ENCODE measurements at regions not wholly inside any gene's neighbourhood (a gene's known extent, or its start where the extent isn't known, plus 50 kb on each side); places are given as distances from the start of the nearest gene placed in this dataset.

DNA sequence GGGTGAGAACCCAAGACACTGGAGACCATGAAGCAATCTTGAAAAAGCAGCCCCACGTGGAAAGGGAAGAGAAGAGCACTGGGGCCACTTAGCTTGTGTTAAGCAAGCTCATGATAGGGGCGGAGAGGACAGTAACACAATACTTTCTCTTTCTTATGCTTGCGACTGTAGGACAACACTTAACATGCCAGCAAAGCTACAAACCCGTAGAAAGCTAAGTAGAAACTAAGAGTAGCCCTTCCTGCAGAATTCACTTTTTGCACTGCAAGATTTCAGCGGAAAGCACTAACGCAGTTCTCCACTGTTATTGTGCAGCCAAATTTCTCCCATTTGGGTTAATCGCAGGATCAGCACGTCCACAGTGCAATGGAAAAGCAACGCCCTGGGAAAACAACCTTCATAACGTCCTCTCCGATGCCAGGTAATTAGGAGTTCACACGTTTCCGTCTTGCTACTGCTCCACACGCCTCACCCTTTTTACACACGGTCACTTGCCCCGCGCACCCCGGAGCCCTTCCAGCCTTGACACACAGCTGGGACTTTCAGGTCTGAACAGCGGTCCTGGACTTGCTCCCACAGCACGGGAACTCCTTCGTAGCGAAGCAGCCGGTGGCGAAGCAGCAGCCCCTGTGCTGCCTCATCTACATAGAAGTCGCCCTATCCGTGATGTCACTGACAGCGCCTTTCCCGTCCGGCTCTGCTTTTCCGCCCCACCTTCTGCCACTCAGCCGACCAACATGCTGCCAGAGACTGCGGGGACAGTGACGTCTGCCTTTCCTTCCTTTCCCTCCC, 148.6 kb downstream of the PPIAL4G start:
- TF ChIP-seq SMAD1 (CRISPR knock-in tag; IDR thresholded peaks at IDR 0.05; ENCODE audit: borderline replicate concordance, low read depth) (no peak), FOXA1 (IDR thresholded peaks at IDR 0.05) (no peak), FOXA1 (CRISPR knock-in tag; IDR thresholded peaks at IDR 0.05) (no peak), ISX (CRISPR knock-in tag; conservative IDR thresholded peaks at IDR 0.05) (no peak), CTCF (CRISPR knock-in tag; IDR thresholded peaks at IDR 0.05) (no peak), POLR2A (IDR thresholded peaks at IDR 0.05; ENCODE audit: insufficient read depth in 1 of 2, low read depth in 2 of 2, low read length in 2 of 2) (peak; percentile 93 to 100), YY1 (IDR thresholded peaks at IDR 0.05; ENCODE audit: insufficient read depth, insufficient replicate concordance, low read depth, low read length) (no peak), JUND (CRISPR knock-in tag; IDR thresholded peaks at IDR 0.05) (no peak), E2F2 (CRISPR knock-in tag; IDR thresholded peaks at IDR 0.05; ENCODE audit: borderline replicate concordance) (no peak)
